Neural cell (in vitro differentiated cells): ENCODE measurements at regions not wholly inside any gene's neighbourhood (a gene's known extent, or its start where the extent isn't known, plus 50 kb on each side); places are given as distances from the start of the nearest gene placed in this dataset.

ENCODE experiments used
- H2AFZ ChIP-seq: fragments of 200-600, 300-800 bp; sonication (generic), shearing (Covaris generic); 2 replicates; pipeline ENCODE4 v1.6.0; 2014; ENCODE audit warnings: low read depth, mild to moderate bottlenecking, antibody characterized with exemption, low read length, moderate library complexity
- H3F3A ChIP-seq: fragments of 200-600 bp; shearing (Covaris generic); 2 replicates; pipeline ENCODE4 v1.6.1; 2016; ENCODE audit warnings: mild to moderate bottlenecking, moderate library complexity, mixed read lengths, antibody characterized with exemption, low read length; ENCODE audit not compliant: insufficient read depth, poor library complexity, severe bottlenecking
- H3K27ac ChIP-seq: fragments of 200-600, 300-800 bp; sonication (generic), shearing (Covaris generic); 2 replicates; pipeline ENCODE4 v1.5.1; 2014; ENCODE audit warnings: mild to moderate bottlenecking, low read length, moderate library complexity
- H3K27me3 ChIP-seq: fragments of 300-800, 200-600 bp; sonication (generic), shearing (Covaris generic); 2 replicates; pipeline ENCODE4 v1.6.0; 2014; ENCODE audit warnings: mild to moderate bottlenecking, low read depth, low read length, moderate library complexity; ENCODE audit not compliant: insufficient read depth
- H3K36me3 ChIP-seq: fragments of 300-800, 200-600 bp; sonication (generic), shearing (Covaris generic); 2 replicates; pipeline ENCODE4 v1.5.1; 2014; ENCODE audit warnings: mild to moderate bottlenecking, antibody characterized with exemption, low read length, moderate library complexity; ENCODE audit not compliant: insufficient read depth
- H3K4me2 ChIP-seq: fragments of 300-800, 200-600 bp; sonication (generic), shearing (Covaris generic); 2 replicates; pipeline ENCODE4 v1.6.0; 2014; ENCODE audit warnings: mild to moderate bottlenecking, low read length
- H3K4me3 ChIP-seq: fragments of 300-800, 200-600 bp; sonication (generic), shearing (Covaris generic); 2 replicates; pipeline ENCODE4 v1.5.1; 2014; ENCODE audit warnings: mild to moderate bottlenecking, low read length, moderate library complexity
- H3K79me2 ChIP-seq: fragments of 200-600 bp; shearing (Covaris generic); replicated peaks from 2 replicates; pipeline ENCODE4 v1.6.0; 2014; ENCODE audit warnings: mild to moderate bottlenecking, low read length, moderate library complexity; ENCODE audit not compliant: insufficient read depth
- H3K9ac ChIP-seq: fragments of 300-800, 200-600 bp; sonication (generic), shearing (Covaris generic); 2 replicates; pipeline ENCODE4 v1.6.1; 2016; ENCODE audit warnings: mild to moderate bottlenecking, low read length, mixed read lengths
- H3K9me2 ChIP-seq: fragments of 200-600 bp; shearing (Covaris generic); 2 replicates; pipeline ENCODE4 v1.6.1; 2016; ENCODE audit warnings: mild to moderate bottlenecking, low read length, mixed read lengths; ENCODE audit not compliant: insufficient read depth
- H3K9me3 ChIP-seq: fragments of 200-600, 300-800 bp; sonication (generic), shearing (Covaris generic); 2 replicates; pipeline ENCODE4 v1.6.1; 2016; ENCODE audit warnings: mild to moderate bottlenecking, mixed run types, low read length, moderate library complexity, mixed read lengths
- H4K20me1 ChIP-seq: fragments of 200-600 bp; shearing (Covaris generic); 2 replicates; pipeline ENCODE4 v1.6.1; 2016; ENCODE audit warnings: mild to moderate bottlenecking, mixed run types; ENCODE audit not compliant: insufficient read depth
- EP300 ChIP-seq: fragments of 450-650 bp; conservative IDR thresholded peaks from 2 replicates; pipeline ENCODE4 v1.6.1; 2014; ENCODE audit warnings: antibody characterized with exemption, mild to moderate bottlenecking, moderate library complexity; ENCODE audit not compliant: poor library complexity, severe bottlenecking
- EZH2 ChIP-seq: fragments of 200-600, 300-800 bp; shearing (Covaris generic), sonication (generic); IDR thresholded peaks from 2 replicates; pipeline ENCODE4 v1.6.1; 2014; ENCODE audit warnings: antibody characterized with exemption, low read length, borderline replicate concordance, mild to moderate bottlenecking; ENCODE audit not compliant: insufficient read depth, poor library complexity, severe bottlenecking
- MXI1 ChIP-seq: fragments of 450-650 bp; conservative IDR thresholded peaks from 2 replicates; pipeline ENCODE4 v1.6.1; 2014; ENCODE audit warnings: antibody characterized with exemption, mild to moderate bottlenecking; ENCODE audit not compliant: poor library complexity, severe bottlenecking
- POLR2AphosphoS5 ChIP-seq: IDR thresholded peaks from 2 replicates; pipeline ENCODE4 v1.6.1; 2012
- RAD21 ChIP-seq: fragments of 450-650 bp; conservative IDR thresholded peaks from 2 replicates; pipeline ENCODE4 v1.6.1; 2014; ENCODE audit warnings: antibody characterized with exemption, mild to moderate bottlenecking, moderate library complexity
- SMC3 ChIP-seq: fragments of 450-650 bp; conservative IDR thresholded peaks from 2 replicates; pipeline ENCODE4 v1.6.1; 2014; ENCODE audit warnings: antibody characterized with exemption, mild to moderate bottlenecking, moderate library complexity; ENCODE audit not compliant: poor library complexity
- TAF1 ChIP-seq: IDR thresholded peaks from 2 replicates; pipeline ENCODE4 v1.6.1; 2012; ENCODE audit warnings: low read depth
- TF ChIP-seq, protein P1 (sequence below): fragments of 450-650 bp; IDR thresholded peaks from 2 replicates; pipeline ENCODE4 v1.5.1; 2014; ENCODE audit warnings: antibody characterized with exemption, mild to moderate bottlenecking, moderate library complexity; ENCODE audit not compliant: poor library complexity, severe bottlenecking
- TF ChIP-seq, protein P2 (sequence below): IDR thresholded peaks from 2 replicates; pipeline ENCODE4 v1.6.1; 2012; ENCODE audit warnings: borderline replicate concordance

DNA sequence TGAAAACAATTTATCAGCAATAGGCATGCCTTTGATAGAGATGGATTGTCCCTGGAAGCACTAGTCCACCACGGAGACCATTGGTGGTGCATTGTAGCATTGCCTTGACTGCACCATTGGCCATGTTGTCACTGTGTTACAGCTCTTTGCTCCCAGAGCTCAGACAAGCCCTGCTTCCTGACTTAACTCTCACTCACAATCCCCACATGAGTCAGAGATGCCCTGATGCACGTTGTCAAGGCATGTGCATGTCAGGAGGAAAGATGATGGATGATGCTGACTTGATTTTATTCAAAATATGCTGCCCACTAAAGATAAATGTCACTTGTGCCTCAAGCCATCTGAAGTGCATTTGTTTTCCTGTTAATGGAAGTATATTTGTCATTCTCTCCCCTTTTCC, 266.1 kb downstream of the ARRDC4 start:
- no peaks in the 10 kb centered on the region for H3K9me2 ChIP-seq
- TF ChIP-seq MXI1, result no peak
- TF ChIP-seq EZH2, result no peak
- TF ChIP-seq SMC3, result no peak
- TF ChIP-seq TAF1, result no peak
- TF ChIP-seq POLR2AphosphoS5, result no peak
- TF ChIP-seq, protein P1, sequence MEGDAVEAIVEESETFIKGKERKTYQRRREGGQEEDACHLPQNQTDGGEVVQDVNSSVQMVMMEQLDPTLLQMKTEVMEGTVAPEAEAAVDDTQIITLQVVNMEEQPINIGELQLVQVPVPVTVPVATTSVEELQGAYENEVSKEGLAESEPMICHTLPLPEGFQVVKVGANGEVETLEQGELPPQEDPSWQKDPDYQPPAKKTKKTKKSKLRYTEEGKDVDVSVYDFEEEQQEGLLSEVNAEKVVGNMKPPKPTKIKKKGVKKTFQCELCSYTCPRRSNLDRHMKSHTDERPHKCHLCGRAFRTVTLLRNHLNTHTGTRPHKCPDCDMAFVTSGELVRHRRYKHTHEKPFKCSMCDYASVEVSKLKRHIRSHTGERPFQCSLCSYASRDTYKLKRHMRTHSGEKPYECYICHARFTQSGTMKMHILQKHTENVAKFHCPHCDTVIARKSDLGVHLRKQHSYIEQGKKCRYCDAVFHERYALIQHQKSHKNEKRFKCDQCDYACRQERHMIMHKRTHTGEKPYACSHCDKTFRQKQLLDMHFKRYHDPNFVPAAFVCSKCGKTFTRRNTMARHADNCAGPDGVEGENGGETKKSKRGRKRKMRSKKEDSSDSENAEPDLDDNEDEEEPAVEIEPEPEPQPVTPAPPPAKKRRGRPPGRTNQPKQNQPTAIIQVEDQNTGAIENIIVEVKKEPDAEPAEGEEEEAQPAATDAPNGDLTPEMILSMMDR, result no peak
- TF ChIP-seq RAD21, result no peak
- no peak for TF ChIP-seq EP300
- TF ChIP-seq, protein P2, sequence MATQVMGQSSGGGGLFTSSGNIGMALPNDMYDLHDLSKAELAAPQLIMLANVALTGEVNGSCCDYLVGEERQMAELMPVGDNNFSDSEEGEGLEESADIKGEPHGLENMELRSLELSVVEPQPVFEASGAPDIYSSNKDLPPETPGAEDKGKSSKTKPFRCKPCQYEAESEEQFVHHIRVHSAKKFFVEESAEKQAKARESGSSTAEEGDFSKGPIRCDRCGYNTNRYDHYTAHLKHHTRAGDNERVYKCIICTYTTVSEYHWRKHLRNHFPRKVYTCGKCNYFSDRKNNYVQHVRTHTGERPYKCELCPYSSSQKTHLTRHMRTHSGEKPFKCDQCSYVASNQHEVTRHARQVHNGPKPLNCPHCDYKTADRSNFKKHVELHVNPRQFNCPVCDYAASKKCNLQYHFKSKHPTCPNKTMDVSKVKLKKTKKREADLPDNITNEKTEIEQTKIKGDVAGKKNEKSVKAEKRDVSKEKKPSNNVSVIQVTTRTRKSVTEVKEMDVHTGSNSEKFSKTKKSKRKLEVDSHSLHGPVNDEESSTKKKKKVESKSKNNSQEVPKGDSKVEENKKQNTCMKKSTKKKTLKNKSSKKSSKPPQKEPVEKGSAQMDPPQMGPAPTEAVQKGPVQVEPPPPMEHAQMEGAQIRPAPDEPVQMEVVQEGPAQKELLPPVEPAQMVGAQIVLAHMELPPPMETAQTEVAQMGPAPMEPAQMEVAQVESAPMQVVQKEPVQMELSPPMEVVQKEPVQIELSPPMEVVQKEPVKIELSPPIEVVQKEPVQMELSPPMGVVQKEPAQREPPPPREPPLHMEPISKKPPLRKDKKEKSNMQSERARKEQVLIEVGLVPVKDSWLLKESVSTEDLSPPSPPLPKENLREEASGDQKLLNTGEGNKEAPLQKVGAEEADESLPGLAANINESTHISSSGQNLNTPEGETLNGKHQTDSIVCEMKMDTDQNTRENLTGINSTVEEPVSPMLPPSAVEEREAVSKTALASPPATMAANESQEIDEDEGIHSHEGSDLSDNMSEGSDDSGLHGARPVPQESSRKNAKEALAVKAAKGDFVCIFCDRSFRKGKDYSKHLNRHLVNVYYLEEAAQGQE, result no peak

DNA sequence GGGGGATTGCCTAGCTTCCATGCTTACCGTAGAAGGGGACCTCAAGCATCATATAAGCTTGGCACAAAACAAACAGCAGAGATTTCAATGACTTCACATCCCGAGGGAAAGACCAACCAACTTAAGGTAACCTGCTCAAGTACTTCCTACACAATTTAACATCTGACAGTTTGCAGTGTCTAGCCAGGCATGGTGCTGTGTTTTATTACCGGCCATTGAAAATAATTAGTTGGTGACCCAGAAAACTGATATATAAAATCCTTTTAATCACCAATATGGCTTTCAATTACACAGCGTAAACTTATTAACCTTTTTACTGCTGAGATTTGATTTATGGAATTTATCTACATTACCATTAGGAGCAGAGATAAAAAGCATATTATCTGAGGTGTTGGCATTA, 268.3 kb downstream of the ARRDC4 start:
- Histone ChIP-seq H3K27me3 (no peaks in the 10 kb centered on the region), H3K9me2 (no peaks in the 10 kb centered on the region), H4K20me1 (no peaks in the 10 kb centered on the region), H3K4me3 (no peak overlapping the region), H3K9me3 (no peaks in the 10 kb centered on the region), H3K79me2 (no peaks in the 10 kb centered on the region), H3F3A (no peaks in the 10 kb centered on the region), H3K27ac (no peak overlapping the region), H3K4me2 (no peak overlapping the region), H2AFZ (no peak overlapping the region), H3K36me3 (no peaks in the 10 kb centered on the region), H3K9ac (no peak overlapping the region)
- TF ChIP-seq EZH2 (no peak), SMC3 (no peak), TAF1 (no peak)

More for the DNA sequence above, 266.1 kb downstream of the ARRDC4 start:
- Histone ChIP-seq H3K4me3 (no peak overlapping the region), H2AFZ (no peak overlapping the region), H3K4me2 (no peak overlapping the region), H3F3A (no peaks in the 10 kb centered on the region), H3K9ac (no peak overlapping the region), H3K27ac (no peak overlapping the region), H3K9me3 (no peaks in the 10 kb centered on the region), H3K36me3 (no peaks in the 10 kb centered on the region), H4K20me1 (no peaks in the 10 kb centered on the region), H3K27me3 (no peaks in the 10 kb centered on the region), H3K79me2 (no peaks in the 10 kb centered on the region)

DNA sequence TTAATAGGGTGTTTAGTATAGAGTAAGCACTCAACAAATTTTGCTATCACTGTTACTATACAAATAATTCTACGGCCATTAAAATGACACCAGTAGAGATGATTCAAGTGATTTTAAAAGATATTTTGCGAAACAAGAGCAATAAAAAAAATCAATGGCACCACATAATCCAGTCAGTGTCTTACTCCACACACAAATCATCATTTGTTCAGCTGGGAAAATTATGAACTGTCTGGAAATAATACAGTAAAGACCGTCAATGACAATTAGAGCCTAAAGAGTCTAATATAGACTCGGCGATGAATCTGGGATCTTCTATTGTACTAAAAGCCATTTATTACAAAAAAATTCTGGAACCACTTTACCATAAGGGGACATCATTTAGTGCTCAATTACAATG, 270.5 kb downstream of the ARRDC4 start:
- H3K79me2 ChIP-seq, result no peaks in the 10 kb centered on the region
- TF ChIP-seq POLR2AphosphoS5 (no peak), SMC3 (no peak)
- TF ChIP-seq, protein P2, result no peak
- H3K4me3 ChIP-seq, result no peak overlapping the region
- H3K27me3 ChIP-seq, result no peaks in the 10 kb centered on the region
- no peak overlapping the region for H3K4me2 ChIP-seq
- no peak overlapping the region for H3K9ac ChIP-seq
- no peaks in the 10 kb centered on the region for H3K36me3 ChIP-seq
- H4K20me1 ChIP-seq, result no peaks in the 10 kb centered on the region
- no peak overlapping the region for H3K27ac ChIP-seq
- no peak overlapping the region for H2AFZ ChIP-seq
- no peaks in the 10 kb centered on the region for H3K9me3 ChIP-seq
- no peaks in the 10 kb centered on the region for H3K9me2 ChIP-seq
- no peaks in the 10 kb centered on the region for H3F3A ChIP-seq
